Activated CD4-positive, alpha-beta memory T cell treated with anti-CD3 and anti-CD28 coated beads, Interleukin-2, amount 10 ng/mL, durations not matched to agents 7 days and 5 days (primary cell): ENCODE measurements at regions not wholly inside any gene's neighbourhood (a gene's known extent, or its start where the extent isn't known, plus 50 kb on each side); places are given as distances from the start of the nearest gene placed in this dataset.

ENCODE experiments used
- CTCF ChIA-PET: fragments of 350-600 bp; sonication (Branson Sonifier 250); formaldehyde crosslinking; loops from one replicate; lab custom pipeline; 2021; ENCODE audit warnings: antibody characterized with exemption, inconsistent platforms; lab: Charles Lee
- POLR2A ChIA-PET: fragments of 350-600 bp; sonication (Branson Sonifier 250); formaldehyde crosslinking; loops from one replicate; lab custom pipeline; 2021; ENCODE audit warnings: antibody characterized with exemption; lab: Charles Lee
- DNase-seq: peaks from one replicate; pipeline ENCODE4 v3.0.0-alpha.2; 2020
- H3K27ac Mint-ChIP-seq: one replicate; pipeline ENCODE4 v1.8.0; 2021; ENCODE audit warnings: mild to moderate bottlenecking, mixed read lengths
- H3K27me3 Mint-ChIP-seq: one replicate; pipeline ENCODE4 v1.8.0; 2021; ENCODE audit warnings: mixed read lengths
- H3K36me3 Mint-ChIP-seq: one replicate; pipeline ENCODE4 v1.8.0; 2021; ENCODE audit warnings: low read depth, mixed read lengths
- H3K4me1 Mint-ChIP-seq: one replicate; pipeline ENCODE4 v1.8.0; 2021; ENCODE audit warnings: mixed read lengths
- H3K4me3 Mint-ChIP-seq: one replicate; pipeline ENCODE4 v1.8.0; 2021; ENCODE audit warnings: mild to moderate bottlenecking, mixed read lengths
- H3K9me3 Mint-ChIP-seq: one replicate; pipeline ENCODE4 v1.8.0; 2021; ENCODE audit warnings: mixed read lengths

DNA sequence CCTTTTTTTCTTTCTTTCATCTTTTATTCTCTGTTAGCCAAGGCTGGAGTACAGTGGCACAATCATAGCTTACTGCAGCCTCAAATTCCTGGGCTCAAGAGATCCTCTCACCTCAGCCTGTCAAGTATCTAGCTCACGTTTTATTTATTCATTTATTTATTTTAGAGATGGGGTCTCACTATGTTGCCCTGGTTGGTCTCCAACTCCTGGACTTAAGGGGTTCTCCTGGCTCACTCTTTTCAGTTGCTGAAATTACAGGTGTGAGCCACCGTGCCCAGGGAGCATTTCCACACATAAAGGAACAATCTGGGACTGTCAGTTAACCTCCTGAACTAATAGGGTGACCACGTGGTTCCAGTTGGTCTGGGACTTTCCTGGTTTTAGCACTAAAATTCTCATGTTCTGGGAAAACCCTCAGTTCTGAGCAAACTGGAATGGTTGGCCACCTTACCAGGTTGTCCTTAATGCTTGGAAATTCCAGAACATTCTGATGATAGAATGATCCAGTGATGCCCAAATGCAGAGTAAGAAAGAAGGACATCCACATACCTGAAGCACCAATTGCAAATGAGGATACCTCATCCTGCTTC, 105.5 kb upstream of the ZNF217 start:
- ChIA-PET POLR2A (interaction anchor here (0.7 kb wide), 1 partner anchor 16 kb away, joined by 3 read pairs; no protein-coding TSS in a partner anchor), CTCF (no interaction called here)
- no peaks in the 10 kb centered on the region for H3K36me3 Mint-ChIP-seq
- no peak overlapping the region for H3K4me3 Mint-ChIP-seq
- H3K9me3 Mint-ChIP-seq = no peaks in the 10 kb centered on the region
- DNase-seq = no peak
- peaks cover 2% of the 10 kb centered on the region for H3K27me3 Mint-ChIP-seq
- peaks cover 19% of the 10 kb centered on the region for H3K4me1 Mint-ChIP-seq
- H3K27ac Mint-ChIP-seq = no peak overlapping the region

DNA sequence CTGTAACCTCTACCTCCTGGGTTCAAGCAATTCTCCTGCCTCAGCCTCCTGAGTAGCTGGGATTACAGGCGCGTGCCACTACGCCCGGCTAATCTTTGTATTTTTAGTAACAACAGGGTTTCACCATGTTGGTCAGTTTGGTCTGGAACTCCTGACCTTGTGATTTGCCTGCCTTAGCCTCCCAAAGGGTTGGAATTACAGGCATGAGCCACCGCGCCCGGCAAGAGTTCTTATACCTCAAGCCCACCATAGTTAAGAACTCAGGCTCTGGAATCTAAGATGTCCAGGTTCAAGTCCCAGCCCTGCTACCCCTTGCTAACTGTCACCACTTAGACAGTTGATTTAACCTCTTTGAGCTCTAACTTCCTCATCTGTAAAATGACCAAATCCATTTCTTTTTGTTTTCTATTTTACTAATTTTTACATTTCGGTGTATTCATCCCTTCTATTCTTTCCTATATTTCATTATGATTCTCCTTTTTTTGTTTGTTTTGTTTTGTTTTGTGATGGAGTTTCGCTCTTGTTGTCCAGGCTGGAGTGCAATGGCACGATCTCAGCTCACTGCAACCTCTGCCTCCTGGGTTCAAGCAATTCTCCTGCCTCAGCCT, 104.8 kb upstream of the ZNF217 start:
- POLR2A ChIA-PET = interaction anchor here (0.7 kb wide), 1 partner anchor 15 kb away, joined by 3 read pairs; no protein-coding TSS in a partner anchor
- peaks cover 2% of the 10 kb centered on the region for H3K27me3 Mint-ChIP-seq
- no peaks in the 10 kb centered on the region for H3K9me3 Mint-ChIP-seq
- no peaks in the 10 kb centered on the region for H3K36me3 Mint-ChIP-seq
- no peak overlapping the region for H3K4me3 Mint-ChIP-seq
- no peak for DNase-seq
- no peak overlapping the region for H3K27ac Mint-ChIP-seq
- CTCF ChIA-PET = interaction anchor here (0.7 to 1.0 kb wide), 2 partner anchors 40 to 191 kb away, joined by 3 read pairs; no protein-coding TSS in a partner anchor
- H3K4me1 Mint-ChIP-seq = peaks cover 20% of the 10 kb centered on the region

DNA sequence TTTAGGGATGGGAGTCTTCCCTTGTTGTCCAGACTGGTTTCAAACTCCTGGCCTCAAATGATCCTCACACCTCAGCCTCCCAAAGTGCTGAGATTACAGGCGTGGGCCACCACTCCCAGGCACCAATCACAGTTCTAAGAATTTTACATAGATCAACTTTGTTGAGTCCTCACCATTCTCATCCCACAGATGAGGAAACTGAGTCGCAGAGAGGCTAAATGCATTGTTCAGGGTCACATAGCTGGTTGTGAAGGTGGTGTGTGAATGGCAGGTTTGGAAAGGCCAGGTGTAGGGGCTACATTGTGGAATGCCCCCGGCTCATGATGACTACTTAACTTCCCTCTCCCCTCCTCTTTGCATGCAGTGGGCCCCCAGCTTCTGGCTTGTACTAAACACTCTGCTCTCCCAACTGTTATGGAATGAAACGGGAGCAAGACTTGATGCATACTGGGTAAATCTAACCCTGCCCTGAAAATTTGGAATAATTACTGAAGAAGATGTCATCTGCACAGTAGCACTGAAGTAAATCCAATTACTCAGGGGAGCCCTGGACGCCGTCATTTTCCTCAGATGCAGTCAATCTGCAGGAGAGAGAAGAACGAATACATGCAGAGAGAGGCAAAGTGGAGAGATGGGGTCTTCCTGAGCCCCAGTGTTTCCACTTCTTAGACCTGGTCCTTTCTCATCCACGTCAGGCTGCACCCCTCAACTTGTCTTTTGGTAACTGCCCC, 102.3 kb upstream of the ZNF217 start:
- Mint-ChIP-seq H3K27ac (no peak overlapping the region), H3K36me3 (no peaks in the 10 kb centered on the region), H3K9me3 (no peaks in the 10 kb centered on the region), H3K4me1 (peaks cover 32% of the 10 kb centered on the region), H3K27me3 (peaks cover 7% of the 10 kb centered on the region), H3K4me3 (no peak overlapping the region)
- POLR2A ChIA-PET = interaction anchor here (1.0 kb wide), 1 partner anchor 10 kb away, joined by 3 read pairs; no protein-coding TSS in a partner anchor
- CTCF ChIA-PET = interaction anchor here (0.7 to 1.2 kb wide), 2 partner anchors 12 to 512 kb away, joined by 3 to 7 read pairs; partner anchors contain the start of gene PFDN4
- DNase-seq = no peak

DNA sequence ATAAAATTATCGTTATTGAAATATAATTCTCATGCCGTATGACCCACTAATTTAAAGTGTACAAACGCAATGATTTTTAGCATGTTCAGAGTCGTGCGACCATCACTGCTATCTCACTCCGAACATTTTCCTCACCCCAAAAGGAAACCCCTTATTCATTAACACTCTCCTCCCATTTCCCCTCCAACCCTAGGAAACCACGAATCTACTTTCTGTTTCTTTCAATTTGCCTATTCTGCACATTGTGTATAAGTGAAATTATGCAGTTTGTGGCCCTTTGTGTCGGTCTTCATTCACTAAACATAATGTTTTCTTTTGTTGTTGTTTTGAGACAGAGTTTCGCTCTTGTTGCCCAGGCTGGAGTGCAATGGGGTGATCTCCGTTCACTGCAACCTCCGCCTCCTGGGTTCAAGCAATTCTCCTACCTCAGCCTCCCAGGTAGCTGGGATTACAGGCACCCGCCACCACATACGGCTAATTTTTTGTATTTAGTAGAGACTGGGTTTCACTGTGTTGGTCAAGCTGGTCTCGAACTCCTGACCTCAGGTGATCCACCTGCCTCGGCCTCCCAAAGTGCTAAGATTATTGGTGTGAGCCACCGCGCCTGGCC, 99.7 kb upstream of the ZNF217 start:
- POLR2A ChIA-PET = interaction anchor here (0.7 to 1.2 kb wide), 3 partner anchors 7 to 208 kb away, joined by 3 to 5 read pairs (median 4); no protein-coding TSS in a partner anchor
- DNase-seq = no peak
- Mint-ChIP-seq H3K4me1 (peaks cover 28% of the 10 kb centered on the region), H3K9me3 (no peaks in the 10 kb centered on the region), H3K4me3 (peak overlapping the region; percentile 22), H3K27ac (peak overlapping the region; percentile 58), H3K27me3 (peaks cover 7% of the 10 kb centered on the region), H3K36me3 (no peaks in the 10 kb centered on the region)
- CTCF ChIA-PET = no interaction called here

DNA sequence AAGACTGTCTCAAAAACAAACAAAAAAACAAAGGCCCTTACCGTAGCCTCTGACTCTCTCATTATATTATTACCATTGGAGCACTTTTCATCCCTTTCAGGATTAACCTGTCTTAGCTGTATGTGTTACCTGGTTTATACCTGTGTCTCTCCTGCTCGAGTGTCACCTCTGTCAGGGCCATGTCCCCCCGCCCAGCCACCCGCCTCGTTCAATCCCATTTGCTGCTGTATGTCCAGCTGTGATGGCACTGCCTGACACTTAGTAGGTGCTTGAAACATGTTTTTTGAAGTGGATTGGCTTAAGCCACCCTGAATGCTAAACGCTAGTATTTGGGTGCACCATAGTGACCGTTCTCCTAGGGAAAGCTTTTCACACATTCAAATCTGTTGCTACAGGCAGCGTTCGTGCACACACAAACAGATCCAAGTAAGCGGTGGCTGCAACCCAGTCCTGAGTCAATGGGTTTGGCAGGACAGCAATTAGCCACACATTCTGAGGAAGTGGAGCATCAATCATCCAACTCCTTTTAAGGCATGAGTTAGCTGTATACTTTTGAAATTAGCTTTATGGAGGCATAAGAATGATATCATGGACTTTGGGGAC, 98.9 kb upstream of the ZNF217 start:
- Mint-ChIP-seq H3K4me1 (peaks cover 32% of the 10 kb centered on the region), H3K27ac (no peak overlapping the region), H3K36me3 (no peaks in the 10 kb centered on the region), H3K4me3 (no peak overlapping the region), H3K27me3 (peaks cover 7% of the 10 kb centered on the region), H3K9me3 (no peaks in the 10 kb centered on the region)
- ChIA-PET CTCF (no interaction called here), POLR2A (interaction anchor here (1.0 to 1.6 kb wide), 3 partner anchors 8 to 147 kb away, joined by 3 to 5 read pairs (median 4); no protein-coding TSS in a partner anchor)
- DNase-seq = no peak

DNA sequence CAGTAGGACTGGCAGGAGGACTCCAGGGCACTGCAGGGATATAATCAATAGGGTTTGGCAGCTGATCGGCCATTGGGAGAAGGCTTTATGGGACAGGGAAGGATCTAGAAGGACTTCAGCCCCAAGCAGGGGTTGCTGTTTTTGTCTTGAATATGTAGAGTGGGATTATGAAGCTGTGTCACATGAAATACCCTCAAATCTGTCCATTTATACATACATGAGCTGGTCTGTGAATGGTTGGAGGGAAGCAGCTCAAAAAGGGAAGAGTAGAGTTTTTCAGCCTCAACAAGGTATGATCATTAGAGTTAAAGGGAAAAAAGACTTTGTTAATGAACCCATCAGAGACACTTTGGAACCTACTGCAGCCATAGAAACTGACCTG, 98.2 kb upstream of the ZNF217 start:
- no peak overlapping the region for H3K4me3 Mint-ChIP-seq
- CTCF ChIA-PET = interaction anchor here (1.4 kb wide), 1 partner anchor 110 kb away, joined by 3 read pairs; no protein-coding TSS in a partner anchor
- H3K27ac Mint-ChIP-seq = no peak overlapping the region
- DNase-seq = no peak
- H3K4me1 Mint-ChIP-seq = peaks cover 34% of the 10 kb centered on the region
- H3K27me3 Mint-ChIP-seq = peaks cover 7% of the 10 kb centered on the region
- H3K9me3 Mint-ChIP-seq = no peaks in the 10 kb centered on the region
- H3K36me3 Mint-ChIP-seq = no peaks in the 10 kb centered on the region
- POLR2A ChIA-PET = interaction anchor here (1.2 to 1.6 kb wide), 2 partner anchors 9 to 18 kb away, joined by 3 to 5 read pairs; no protein-coding TSS in a partner anchor

DNA sequence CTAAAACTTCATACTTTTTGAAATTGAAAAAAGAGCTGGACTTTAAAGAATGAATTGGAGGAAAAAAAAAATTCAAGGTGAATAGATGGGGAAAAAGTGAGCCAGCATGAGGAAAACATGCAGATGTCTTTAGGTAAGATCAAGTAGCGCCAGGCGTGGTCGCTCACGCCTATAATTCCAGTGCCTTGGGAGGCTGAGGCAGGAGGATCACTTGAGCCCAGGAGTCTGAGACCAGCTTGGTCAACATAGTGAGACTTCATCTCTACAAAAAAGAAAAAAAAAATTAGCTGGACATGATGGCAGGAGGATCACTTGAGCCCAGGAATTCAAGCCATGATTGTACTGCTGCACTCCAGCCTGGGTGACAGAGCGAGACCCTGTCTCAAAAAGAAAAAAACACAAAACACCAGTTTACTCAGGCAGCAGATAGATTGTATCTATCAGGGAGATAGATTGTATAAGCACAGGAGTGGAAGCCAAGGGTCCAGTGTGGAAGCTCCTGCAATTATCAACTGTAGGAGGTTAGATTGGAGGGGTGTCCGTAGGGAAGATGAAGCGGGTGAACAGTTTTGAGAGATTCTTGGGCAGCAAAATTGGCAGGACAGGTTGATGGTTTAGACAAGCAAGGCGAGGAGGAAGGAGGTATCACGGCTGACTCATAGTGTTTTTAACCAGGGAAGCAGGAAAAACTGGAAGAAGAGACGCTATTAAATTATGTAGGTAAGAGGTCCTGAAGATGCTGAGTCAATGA, 97.6 kb upstream of the ZNF217 start:
- CTCF ChIA-PET = interaction anchor here (0.6 to 1.6 kb wide), 3 partner anchors 31 to 178 kb away, joined by 3 read pairs; no protein-coding TSS in a partner anchor
- Mint-ChIP-seq H3K36me3 (no peaks in the 10 kb centered on the region), H3K4me3 (no peak overlapping the region), H3K4me1 (peaks cover 36% of the 10 kb centered on the region), H3K9me3 (no peaks in the 10 kb centered on the region), H3K27ac (no peak overlapping the region), H3K27me3 (peaks cover 7% of the 10 kb centered on the region)
- POLR2A ChIA-PET = interaction anchor here (1.6 kb wide), 1 partner anchor 17 kb away, joined by 3 read pairs; no protein-coding TSS in a partner anchor
- DNase-seq = no peak

DNA sequence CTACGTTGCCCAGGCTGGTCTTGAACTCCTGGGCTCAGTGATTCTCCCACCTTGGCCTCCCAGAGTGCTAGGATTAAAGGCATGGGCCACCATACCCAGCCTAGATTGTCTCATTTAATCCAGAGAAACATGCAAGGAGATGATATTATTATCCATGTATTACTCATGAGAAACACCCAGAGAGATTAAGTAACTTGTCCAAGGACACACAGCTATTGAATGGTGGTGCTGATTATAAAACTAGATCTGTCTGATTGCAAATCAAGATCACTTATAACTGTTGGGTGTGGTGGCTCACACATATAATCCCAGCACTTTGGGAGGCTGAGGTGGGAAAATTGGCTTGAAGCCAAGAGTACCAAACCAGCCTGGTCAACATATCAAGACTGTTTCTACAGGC, 94.4 kb upstream of the ZNF217 start:
- Mint-ChIP-seq H3K9me3 (no peaks in the 10 kb centered on the region), H3K4me3 (no peak overlapping the region), H3K4me1 (peaks cover 41% of the 10 kb centered on the region), H3K27ac (no peak overlapping the region), H3K27me3 (peaks cover 5% of the 10 kb centered on the region), H3K36me3 (no peaks in the 10 kb centered on the region)
- POLR2A ChIA-PET = no interaction called here
- no peak for DNase-seq
- CTCF ChIA-PET = no interaction called here

DNA sequence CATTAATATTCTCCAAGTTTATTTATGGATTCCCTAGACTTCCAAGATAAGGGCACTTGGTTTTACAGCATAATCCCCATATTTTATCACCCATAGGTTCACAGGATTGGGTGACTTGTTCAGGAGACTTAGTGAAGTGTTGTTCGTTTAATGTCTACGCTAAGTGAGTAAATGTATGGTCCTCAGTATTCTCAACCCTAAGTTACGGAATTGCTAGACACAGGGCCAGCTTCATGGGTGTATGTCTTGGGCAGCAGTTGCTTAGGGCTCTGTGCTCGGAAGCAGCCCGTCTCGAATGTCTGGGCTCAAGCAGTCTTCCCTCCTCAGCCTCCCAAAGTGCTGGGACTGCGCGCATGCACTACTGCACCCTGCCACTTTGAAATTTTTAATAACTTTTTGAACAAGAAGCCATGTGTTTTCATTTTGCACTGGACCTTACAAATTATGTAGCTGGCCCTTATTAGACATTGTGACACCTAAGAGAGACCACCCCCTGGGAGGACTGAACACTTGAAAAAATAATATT, 91.5 kb upstream of the ZNF217 start:
- peaks cover 25% of the 10 kb centered on the region for H3K4me1 Mint-ChIP-seq

DNA sequence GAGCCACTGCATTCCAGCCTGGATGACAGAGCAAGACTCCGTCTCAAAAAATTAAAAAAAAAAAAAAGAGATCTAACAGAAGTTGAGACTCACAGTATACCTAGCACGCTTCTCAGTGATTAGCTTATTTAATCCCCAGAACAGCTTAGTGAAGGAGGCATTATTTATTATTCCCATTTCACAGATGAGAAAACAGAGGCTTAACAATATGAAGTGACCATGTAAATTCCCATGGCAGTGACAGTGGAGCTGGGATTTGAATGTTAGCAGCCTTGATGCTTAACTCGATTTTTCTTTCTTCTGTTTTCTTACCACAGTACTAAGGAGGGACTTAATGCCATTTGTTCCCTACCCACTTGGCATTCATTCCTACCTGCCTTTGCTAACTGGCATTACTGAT, 89.9 kb upstream of the ZNF217 start:
- Mint-ChIP-seq H3K4me3 (no peak overlapping the region), H3K27me3 (no peaks in the 10 kb centered on the region), H3K27ac (no peak overlapping the region), H3K9me3 (no peaks in the 10 kb centered on the region), H3K36me3 (no peaks in the 10 kb centered on the region), H3K4me1 (peaks cover 21% of the 10 kb centered on the region)
- ChIA-PET CTCF (interaction anchor here (0.6 kb wide), 1 partner anchor 10 kb away, joined by 3 read pairs; no protein-coding TSS in a partner anchor), POLR2A (interaction anchor here (0.6 to 1.4 kb wide), 3 partner anchors 15 to 89 kb away, joined by 3 read pairs; partner anchors contain the start of gene ZNF217)
- DNase-seq = no peak

More for the DNA sequence above, 91.5 kb upstream of the ZNF217 start:
- H3K27me3 Mint-ChIP-seq = no peaks in the 10 kb centered on the region
- no peak overlapping the region for H3K27ac Mint-ChIP-seq
- H3K9me3 Mint-ChIP-seq = no peaks in the 10 kb centered on the region
- no peak overlapping the region for H3K4me3 Mint-ChIP-seq
- H3K36me3 Mint-ChIP-seq = no peaks in the 10 kb centered on the region
- CTCF ChIA-PET = interaction anchor here (0.8 to 1.5 kb wide), 4 partner anchors 20 to 75 kb away, joined by 3 to 5 read pairs (median 3); no protein-coding TSS in a partner anchor
- DNase-seq = no peak
- POLR2A ChIA-PET = interaction anchor here (1.1 to 1.7 kb wide), 7 partner anchors 21 to 76 kb away, joined by 3 to 7 read pairs (median 4); no protein-coding TSS in a partner anchor
